ENCODE measurements at regions not wholly inside any gene's neighbourhood (a gene's known extent, or its start where the extent isn't known, plus 50 kb on each side); places are given as distances from the start of the nearest gene placed in this dataset.
A peak's percentile ranks its signal among the peaks of the same experiment; 100 is the strongest.

DNA sequence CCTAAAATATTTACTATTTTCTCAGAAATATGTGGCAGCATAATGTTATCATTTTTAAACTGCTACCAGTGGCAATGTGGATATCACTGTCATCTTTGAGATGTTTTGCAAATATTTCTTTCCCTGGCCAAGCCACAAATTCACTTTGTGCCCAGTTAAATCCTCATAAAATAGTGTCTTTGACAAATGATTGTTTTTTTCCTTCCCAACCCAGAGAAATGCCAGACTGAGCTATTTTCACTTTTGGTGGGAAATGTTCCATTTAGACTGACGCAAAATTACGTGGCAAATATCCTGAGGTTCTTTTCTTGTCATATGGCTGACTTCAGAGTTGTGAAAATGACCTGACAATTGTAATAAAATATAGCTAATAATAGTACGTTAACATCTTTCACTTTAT is 807.0 kb upstream of the SOX9 start:
- H3K27ac ChIP-seq (ENCODE audit: low read depth in 1 of 3, low read length in 2 of 3) = no peak overlapping the region
- DNase-seq (no peak), FAIRE-seq (no peak)
- no peaks in the 10 kb centered on the region for H3K4me1 ChIP-seq (ENCODE audit: control insufficient read depth in 3 of 3, insufficient read depth in 2 of 3, low read depth in 1 of 3, low read length in 2 of 3)
- no peaks in the 10 kb centered on the region for H3K9me3 ChIP-seq (ENCODE audit: control insufficient read depth in 2 of 2, insufficient read depth in 1 of 2, low read depth in 1 of 2, low read length in 1 of 2)
- no peaks in the 10 kb centered on the region for H3K36me3 ChIP-seq (ENCODE audit: control insufficient read depth in 3 of 3, insufficient read depth in 2 of 3, low read depth in 1 of 3, low read length in 3 of 3)
- 47 to 58% (median 56%) methylated on average over 3 of the region's 3 CpGs for WGBS, 3 donors
- no peaks in the 10 kb centered on the region for H3K27me3 ChIP-seq (ENCODE audit: control insufficient read depth in 3 of 3, insufficient read depth in 3 of 3, low read length in 3 of 3)
- H3K4me3 ChIP-seq (ENCODE audit: low read depth in 1 of 3, low read length in 3 of 3) = no peak overlapping the region

DNA sequence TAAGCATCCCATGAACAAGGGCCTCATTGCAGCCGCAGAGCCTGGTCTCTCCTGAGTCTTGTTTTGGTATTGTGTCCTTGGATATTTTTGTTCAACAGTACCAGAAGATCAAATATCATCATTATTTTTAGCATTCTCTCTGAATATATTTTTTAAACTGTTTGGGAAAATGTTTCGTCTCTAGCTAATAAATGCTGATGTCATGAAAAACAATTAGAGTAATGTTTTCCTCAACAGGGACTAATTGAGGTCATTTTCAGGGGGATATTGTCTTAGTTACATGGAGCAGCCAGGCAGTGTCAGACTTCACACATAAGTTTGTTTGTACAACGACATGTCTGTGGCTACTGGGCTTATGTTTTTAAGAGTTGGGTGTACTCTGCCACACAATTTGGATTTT is 805.3 kb upstream of the SOX9 start:
- Histone ChIP-seq H3K27me3 (ENCODE audit: control insufficient read depth in 3 of 3, insufficient read depth in 3 of 3, low read length in 3 of 3) (no peaks in the 10 kb centered on the region), H3K27ac (ENCODE audit: low read depth in 1 of 3, low read length in 2 of 3) (no peak overlapping the region), H3K4me3 (ENCODE audit: low read depth in 1 of 3, low read length in 3 of 3) (no peak overlapping the region), H3K36me3 (ENCODE audit: control insufficient read depth in 3 of 3, insufficient read depth in 2 of 3, low read depth in 1 of 3, low read length in 3 of 3) (no peaks in the 10 kb centered on the region), H3K9me3 (ENCODE audit: control insufficient read depth in 2 of 2, insufficient read depth in 1 of 2, low read depth in 1 of 2, low read length in 1 of 2) (no peaks in the 10 kb centered on the region), H3K4me1 (ENCODE audit: control insufficient read depth in 3 of 3, insufficient read depth in 2 of 3, low read depth in 1 of 3, low read length in 2 of 3) (no peaks in the 10 kb centered on the region)
- FAIRE-seq (no peak), DNase-seq (no peak)
- 67 to 84% (median 80%) methylated on average over 3 of the region's 3 CpGs for WGBS, 3 donors

DNA sequence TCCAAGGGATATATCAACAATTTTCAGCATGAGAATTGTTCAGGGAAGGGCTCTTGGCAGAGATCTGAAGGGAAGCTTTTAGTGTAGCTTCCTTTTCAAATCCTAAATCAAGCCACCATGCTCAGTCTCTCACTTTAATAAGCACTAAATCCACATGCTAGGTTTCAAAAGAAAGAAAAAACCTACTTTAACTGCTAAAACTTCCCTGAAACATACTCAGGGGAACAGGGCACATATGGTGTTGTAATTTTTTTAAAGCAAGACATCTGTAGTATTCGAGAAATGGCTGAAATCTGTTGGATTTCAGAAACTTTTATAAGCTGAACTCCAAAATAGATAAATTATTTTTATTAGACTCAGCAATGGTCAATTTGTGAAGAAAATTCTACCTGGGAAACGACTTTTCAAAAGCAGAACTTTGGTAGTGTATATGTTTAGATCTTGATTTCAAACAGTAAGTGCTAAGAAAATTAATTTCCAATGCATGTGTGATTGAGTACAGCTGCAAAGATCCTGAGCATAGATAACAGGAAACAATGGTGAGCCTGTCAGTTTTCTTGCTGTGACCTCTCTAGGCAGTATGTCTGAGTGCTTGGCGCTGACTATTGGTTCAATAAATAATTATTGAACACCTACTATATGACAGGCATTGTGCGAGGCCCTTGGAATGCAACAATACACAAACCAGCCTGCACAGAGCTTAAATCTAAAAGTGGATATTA is 804.5 kb upstream of the SOX9 start:
- Histone ChIP-seq H3K4me3 (ENCODE audit: low read depth in 1 of 3, low read length in 3 of 3) (no peak overlapping the region), H3K4me1 (ENCODE audit: control insufficient read depth in 3 of 3, insufficient read depth in 2 of 3, low read depth in 1 of 3, low read length in 2 of 3) (no peaks in the 10 kb centered on the region), H3K9me3 (ENCODE audit: control insufficient read depth in 2 of 2, insufficient read depth in 1 of 2, low read depth in 1 of 2, low read length in 1 of 2) (no peaks in the 10 kb centered on the region), H3K27ac (ENCODE audit: low read depth in 1 of 3, low read length in 2 of 3) (no peak overlapping the region), H3K36me3 (ENCODE audit: control insufficient read depth in 3 of 3, insufficient read depth in 2 of 3, low read depth in 1 of 3, low read length in 3 of 3) (no peaks in the 10 kb centered on the region), H3K27me3 (ENCODE audit: control insufficient read depth in 3 of 3, insufficient read depth in 3 of 3, low read length in 3 of 3) (no peaks in the 10 kb centered on the region)
- 58 to 69% (median 64%) methylated on average over 4 of the region's 4 CpGs for WGBS, 3 donors
- FAIRE-seq = no peak
- DNase-seq = no peak

DNA sequence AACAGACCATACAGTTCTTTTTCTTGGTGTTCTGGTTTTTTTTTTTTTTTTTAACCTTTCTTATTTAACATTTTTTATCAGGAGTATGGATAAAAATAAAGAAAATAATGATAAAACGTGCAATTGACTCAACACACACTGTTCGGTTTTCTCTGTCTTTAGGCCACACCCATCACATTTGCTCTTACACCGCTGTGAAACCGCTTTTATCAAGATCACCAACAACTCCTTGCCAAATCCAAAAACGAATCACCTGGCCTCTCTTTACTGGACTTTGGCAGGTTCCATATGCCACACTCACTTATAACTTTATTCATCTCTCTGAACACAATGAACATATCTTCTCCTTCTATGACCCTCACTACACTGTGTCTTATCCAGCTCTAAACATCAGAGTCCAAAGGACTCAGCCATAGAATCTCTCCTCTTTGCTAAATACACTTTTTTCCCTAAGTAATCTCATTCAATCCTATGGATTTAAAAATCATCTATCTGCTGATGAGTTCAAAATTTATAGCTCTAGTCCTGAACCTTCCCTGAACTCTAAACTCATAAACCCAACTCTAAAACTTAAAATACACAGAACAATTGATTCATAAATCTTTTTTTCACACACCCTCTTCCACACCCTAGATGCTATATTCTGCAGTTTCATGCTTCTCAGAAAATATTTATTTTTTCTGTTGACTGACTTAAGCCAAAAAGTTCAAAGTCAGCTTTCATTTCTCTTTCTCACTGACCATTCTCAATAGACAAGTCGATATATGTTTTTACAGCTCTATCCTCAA is 800.6 kb upstream of the SOX9 start:
- peak in 1 of 2 donors; percentile 6 for DNase-seq
- no peak for FAIRE-seq
- Histone ChIP-seq H3K36me3 (ENCODE audit: control insufficient read depth in 3 of 3, insufficient read depth in 2 of 3, low read depth in 1 of 3, low read length in 3 of 3) (no peaks in the 10 kb centered on the region), H3K27ac (ENCODE audit: low read depth in 1 of 3, low read length in 2 of 3) (no peak overlapping the region), H3K27me3 (ENCODE audit: control insufficient read depth in 3 of 3, insufficient read depth in 3 of 3, low read length in 3 of 3) (no peaks in the 10 kb centered on the region), H3K9me3 (ENCODE audit: control insufficient read depth in 2 of 2, insufficient read depth in 1 of 2, low read depth in 1 of 2, low read length in 1 of 2) (peaks cover 0 to 4% of the 10 kb centered on the region in 2 donors), H3K4me3 (ENCODE audit: low read depth in 1 of 3, low read length in 3 of 3) (no peak overlapping the region), H3K4me1 (ENCODE audit: control insufficient read depth in 3 of 3, insufficient read depth in 2 of 3, low read depth in 1 of 3, low read length in 2 of 3) (no peaks in the 10 kb centered on the region)
- 21 to 55% (median 39%) methylated on average over 6 of the region's 6 CpGs for WGBS, 3 donors

GRCh38 chr17:71325117-71325516 is 795.7 kb upstream of the SOX9 start:
- peaks cover 0 to 1% (median 0%) of the 10 kb centered on the region in 3 donors for H3K4me1 ChIP-seq (ENCODE audit: control insufficient read depth in 3 of 3, insufficient read depth in 2 of 3, low read depth in 1 of 3, low read length in 2 of 3)
- WGBS, 3 donors = 40 to 67% (median 42%) methylated on average over 1 of the region's 1 CpG
- FAIRE-seq = no peak
- no peaks in the 10 kb centered on the region for H3K36me3 ChIP-seq (ENCODE audit: control insufficient read depth in 3 of 3, insufficient read depth in 2 of 3, low read depth in 1 of 3, low read length in 3 of 3)
- DNase-seq = peak in 1 of 2 donors; percentile 19
- no peaks in the 10 kb centered on the region for H3K27me3 ChIP-seq (ENCODE audit: control insufficient read depth in 3 of 3, insufficient read depth in 3 of 3, low read length in 3 of 3)
- H3K27ac ChIP-seq (ENCODE audit: low read depth in 1 of 3, low read length in 2 of 3) = no peak overlapping the region
- no peak overlapping the region for H3K4me3 ChIP-seq (ENCODE audit: low read depth in 1 of 3, low read length in 3 of 3)
- H3K9me3 ChIP-seq (ENCODE audit: control insufficient read depth in 2 of 2, insufficient read depth in 1 of 2, low read depth in 1 of 2, low read length in 1 of 2) = peaks cover 0 to 4% of the 10 kb centered on the region in 2 donors

DNA sequence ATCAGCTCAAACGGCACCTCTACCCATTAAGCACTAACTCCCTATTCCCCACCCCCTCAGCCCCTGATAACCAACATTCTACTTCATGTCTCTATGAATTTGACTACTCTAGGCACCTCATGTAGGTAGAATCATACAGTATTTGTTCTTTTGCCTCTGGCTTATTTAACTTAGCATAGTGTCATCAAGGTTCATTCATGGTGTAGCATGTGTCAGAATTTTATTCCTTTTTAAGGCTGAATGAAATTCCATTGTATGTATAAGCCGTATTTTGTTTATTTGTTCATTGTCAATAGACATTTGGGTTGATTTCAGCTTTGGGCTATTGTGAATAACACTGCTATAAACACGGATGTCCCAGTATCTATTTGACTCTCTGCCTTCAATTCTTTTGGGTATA is 794.9 kb upstream of the SOX9 start:
- Histone ChIP-seq H3K27ac (ENCODE audit: low read depth in 1 of 3, low read length in 2 of 3) (no peak overlapping the region), H3K9me3 (ENCODE audit: control insufficient read depth in 2 of 2, insufficient read depth in 1 of 2, low read depth in 1 of 2, low read length in 1 of 2) (peaks cover 0 to 4% of the 10 kb centered on the region in 2 donors), H3K4me3 (ENCODE audit: low read depth in 1 of 3, low read length in 3 of 3) (no peak overlapping the region), H3K4me1 (ENCODE audit: control insufficient read depth in 3 of 3, insufficient read depth in 2 of 3, low read depth in 1 of 3, low read length in 2 of 3) (peaks cover 0 to 1% (median 0%) of the 10 kb centered on the region in 3 donors), H3K27me3 (ENCODE audit: control insufficient read depth in 3 of 3, insufficient read depth in 3 of 3, low read length in 3 of 3) (no peaks in the 10 kb centered on the region), H3K36me3 (ENCODE audit: control insufficient read depth in 3 of 3, insufficient read depth in 2 of 3, low read depth in 1 of 3, low read length in 3 of 3) (no peaks in the 10 kb centered on the region)
- no peak for FAIRE-seq
- no peak for DNase-seq
- 71 to 80% (median 76%) methylated on average over 3 of the region's 3 CpGs for WGBS, 3 donors

DNA sequence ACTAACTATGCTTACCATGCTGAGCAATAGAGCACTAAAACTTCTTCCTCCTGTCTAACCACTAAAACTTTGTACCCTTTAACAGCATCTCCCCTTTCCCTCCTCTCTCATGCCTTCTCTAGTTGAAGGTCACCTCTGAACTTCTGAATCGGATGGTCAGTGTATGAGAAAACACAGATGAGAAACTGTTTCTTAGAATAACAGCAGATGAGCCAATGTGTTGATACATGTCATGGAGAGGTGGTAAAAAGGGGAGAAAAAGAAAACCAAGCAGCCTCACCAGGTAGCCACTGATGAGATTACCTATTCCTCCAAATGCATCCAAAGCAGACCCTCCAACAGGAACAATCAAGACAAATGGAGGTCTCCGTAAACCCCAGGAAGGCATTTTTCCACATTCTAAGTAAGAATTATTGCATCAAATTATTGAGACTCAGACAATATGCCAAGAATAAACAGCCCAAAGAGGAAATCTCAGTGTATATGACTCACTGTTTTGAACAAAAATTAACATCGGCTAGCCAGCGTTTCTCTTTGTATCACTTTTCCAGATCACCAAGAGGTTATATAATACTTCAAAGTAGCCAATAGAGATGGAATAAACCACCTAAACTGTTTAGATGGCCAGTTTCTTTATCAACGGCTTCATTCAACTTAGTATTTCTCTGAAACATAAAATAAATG is 793.3 kb upstream of the SOX9 start:
- Histone ChIP-seq H3K27me3 (ENCODE audit: control insufficient read depth in 3 of 3, insufficient read depth in 3 of 3, low read length in 3 of 3) (no peaks in the 10 kb centered on the region), H3K9me3 (ENCODE audit: control insufficient read depth in 2 of 2, insufficient read depth in 1 of 2, low read depth in 1 of 2, low read length in 1 of 2) (peaks cover 0 to 4% of the 10 kb centered on the region in 2 donors), H3K4me1 (ENCODE audit: control insufficient read depth in 3 of 3, insufficient read depth in 2 of 3, low read depth in 1 of 3, low read length in 2 of 3) (peaks cover 0 to 1% (median 0%) of the 10 kb centered on the region in 3 donors), H3K36me3 (ENCODE audit: control insufficient read depth in 3 of 3, insufficient read depth in 2 of 3, low read depth in 1 of 3, low read length in 3 of 3) (no peaks in the 10 kb centered on the region), H3K4me3 (ENCODE audit: low read depth in 1 of 3, low read length in 3 of 3) (no peak overlapping the region), H3K27ac (ENCODE audit: low read depth in 1 of 3, low read length in 2 of 3) (no peak overlapping the region)
- WGBS, 3 donors = 28 to 52% (median 30%) methylated on average over 5 of the region's 5 CpGs
- FAIRE-seq (no peak), DNase-seq (no peak)

- Histone ChIP-seq H3K27ac (ENCODE audit: low read depth in 1 of 3, low read length in 2 of 3) (no peak overlapping the region), H3K4me3 (ENCODE audit: low read depth in 1 of 3, low read length in 3 of 3) (no peak overlapping the region), H3K36me3 (ENCODE audit: control insufficient read depth in 3 of 3, insufficient read depth in 2 of 3, low read depth in 1 of 3, low read length in 3 of 3) (no peaks in the 10 kb centered on the region), H3K27me3 (ENCODE audit: control insufficient read depth in 3 of 3, insufficient read depth in 3 of 3, low read length in 3 of 3) (no peaks in the 10 kb centered on the region), H3K9me3 (ENCODE audit: control insufficient read depth in 2 of 2, insufficient read depth in 1 of 2, low read depth in 1 of 2, low read length in 1 of 2) (no peaks in the 10 kb centered on the region), H3K4me1 (ENCODE audit: control insufficient read depth in 3 of 3, insufficient read depth in 2 of 3, low read depth in 1 of 3, low read length in 2 of 3) (peaks cover 0 to 1% (median 0%) of the 10 kb centered on the region in 3 donors)
- peak; percentile 17 to 66 for DNase-seq
- 25 to 44% (median 30%) methylated on average over 5 of the region's 5 CpGs for WGBS, 3 donors
- FAIRE-seq = no peak
Observed at GRCh38 chr17:71329310-71330098, 791.3 kb upstream of the SOX9 start.
